ENCODE measurements at regions not wholly inside any gene's neighbourhood (a gene's known extent, or its start where the extent isn't known, plus 50 kb on each side); places are given as distances from the start of the nearest gene placed in this dataset.
"Not testable (repeated sequence)": the region's sequence is repeated elsewhere in the genome, so short reads cannot be mapped to it uniquely, and the experiment has no call there.

GRCh38 chr11:29227811-29228210 is 789.0 kb downstream of the KCNA4 start:
- no peak for ATAC-seq (ENCODE audit: low read depth)
- no peak overlapping the region for H3K27ac Mint-ChIP-seq
- no peaks in the 10 kb centered on the region for H3K4me1 ChIP-seq (ENCODE audit: control insufficient read depth in 2 of 2, insufficient read depth in 2 of 2, low read length in 2 of 2)
- CTCF ChIA-PET, result no interaction called here
- POLR2A ChIA-PET, result no interaction called here
- H3K4me2 ChIP-seq (replicated peaks; ENCODE audit: low read depth, low read length, poor library complexity, severe bottlenecking), result no peak overlapping the region
- no peaks in the 10 kb centered on the region for H3K36me3 ChIP-seq (replicated peaks in 1 of 2; ENCODE audit: control extremely low read depth in 1 of 2, control insufficient read depth in 1 of 2, extremely low read depth in 1 of 2, insufficient read depth in 2 of 2, low read length in 1 of 2)
- no peak for DNase-seq
- no peak overlapping the region for H3K4me3 ChIP-seq (ENCODE audit: control extremely low read depth in 1 of 5, extremely low read depth in 1 of 5, insufficient read depth in 1 of 5, low read depth in 2 of 5, low read length in 4 of 5)
- no peaks in the 10 kb centered on the region for H3K27me3 ChIP-seq (replicated peaks in 1 of 4; ENCODE audit: control extremely low read depth in 1 of 4, control insufficient read depth in 3 of 4, insufficient read depth in 4 of 4, low read length in 3 of 4)
- no peak overlapping the region for H3K27ac ChIP-seq (ENCODE audit: low read length in 2 of 2)
- H3K4me3 Mint-ChIP-seq, result no peak overlapping the region
- H3K9me3 Mint-ChIP-seq (ENCODE audit: insufficient read depth), result peaks cover 10% of the 10 kb centered on the region
- H3K79me2 ChIP-seq (ENCODE audit: control insufficient read depth, insufficient read depth, low read length), result no peaks in the 10 kb centered on the region
- no peaks in the 10 kb centered on the region for H4K20me1 ChIP-seq (ENCODE audit: control insufficient read depth, insufficient read depth, low read length, poor library complexity, severe bottlenecking)
- no peak overlapping the region for H3K9ac ChIP-seq (ENCODE audit: low read length)
- intact Hi-C loops (cut with micrococcal nuclease), result no loop called here
- WGBS (ENCODE audit: insufficient coverage), result 100% methylated on average over 3 of the region's 6 CpGs
- peaks cover 0 to 12% (median 0%) of the 10 kb centered on the region in 3 donors for H3K9me3 ChIP-seq (ENCODE audit: control extremely low read depth in 1 of 3, control insufficient read depth in 2 of 3, insufficient read depth in 1 of 3, low read length in 2 of 3)
- H2AFZ ChIP-seq (ENCODE audit: insufficient read depth, low read depth, low read length, poor library complexity, severe bottlenecking), result no peak overlapping the region
- H3K4me1 Mint-ChIP-seq, result no peaks in the 10 kb centered on the region
- H3K27me3 Mint-ChIP-seq, result no peaks in the 10 kb centered on the region
- TF ChIP-seq CTCF (IDR thresholded peaks at IDR 0.05), result no peak
- TF ChIP-seq EZH2 (IDR thresholded peaks at IDR 0.05; ENCODE audit: borderline replicate concordance, insufficient read depth, low read depth, low read length, poor library complexity, severe bottlenecking), result no peak

GRCh38 chr11:29224739-29225384 is 792.0 kb downstream of the KCNA4 start:
- H3K9ac ChIP-seq (ENCODE audit: low read length), result no peak overlapping the region
- no peaks in the 10 kb centered on the region for H3K4me1 Mint-ChIP-seq
- no peak for DNase-seq
- no peaks in the 10 kb centered on the region for H4K20me1 ChIP-seq (ENCODE audit: control insufficient read depth, insufficient read depth, low read length, poor library complexity, severe bottlenecking)
- peaks cover 14% of the 10 kb centered on the region for H3K9me3 Mint-ChIP-seq (ENCODE audit: insufficient read depth)
- no peaks in the 10 kb centered on the region for H3K4me1 ChIP-seq (ENCODE audit: control insufficient read depth in 2 of 2, insufficient read depth in 2 of 2, low read length in 2 of 2)
- H3K27me3 Mint-ChIP-seq, result no peaks in the 10 kb centered on the region
- no peak overlapping the region for H3K4me3 ChIP-seq (ENCODE audit: control extremely low read depth in 1 of 5, extremely low read depth in 1 of 5, insufficient read depth in 1 of 5, low read depth in 2 of 5, low read length in 4 of 5)
- H3K27ac ChIP-seq (ENCODE audit: low read length in 2 of 2), result no peak overlapping the region
- ATAC-seq (ENCODE audit: low read depth), result no peak
- TF ChIP-seq CTCF (IDR thresholded peaks at IDR 0.05) (no peak), EZH2 (IDR thresholded peaks at IDR 0.05; ENCODE audit: borderline replicate concordance, insufficient read depth, low read depth, low read length, poor library complexity, severe bottlenecking) (no peak)
- H3K4me2 ChIP-seq (replicated peaks; ENCODE audit: low read depth, low read length, poor library complexity, severe bottlenecking), result no peak overlapping the region
- H2AFZ ChIP-seq (ENCODE audit: insufficient read depth, low read depth, low read length, poor library complexity, severe bottlenecking), result no peak overlapping the region
- peaks cover 0 to 12% (median 0%) of the 10 kb centered on the region in 3 donors for H3K9me3 ChIP-seq (ENCODE audit: control extremely low read depth in 1 of 3, control insufficient read depth in 2 of 3, insufficient read depth in 1 of 3, low read length in 2 of 3)
- H3K27me3 ChIP-seq (replicated peaks in 1 of 4; ENCODE audit: control extremely low read depth in 1 of 4, control insufficient read depth in 3 of 4, insufficient read depth in 4 of 4, low read length in 3 of 4), result no peaks in the 10 kb centered on the region
- 67% methylated on average over 6 of the region's 9 CpGs for WGBS (ENCODE audit: insufficient coverage)
- intact Hi-C loops (cut with micrococcal nuclease), result no loop called here
- H3K4me3 Mint-ChIP-seq, result no peak overlapping the region
- no peaks in the 10 kb centered on the region for H3K36me3 ChIP-seq (replicated peaks in 1 of 2; ENCODE audit: control extremely low read depth in 1 of 2, control insufficient read depth in 1 of 2, extremely low read depth in 1 of 2, insufficient read depth in 2 of 2, low read length in 1 of 2)
- H3K79me2 ChIP-seq (ENCODE audit: control insufficient read depth, insufficient read depth, low read length), result no peaks in the 10 kb centered on the region
- ChIA-PET CTCF (no interaction called here), POLR2A (no interaction called here)
- no peak overlapping the region for H3K27ac Mint-ChIP-seq

GRCh38 chr11:29219531-29219930 is 797.3 kb downstream of the KCNA4 start:
- CTCF ChIA-PET; H2AFZ ChIP-seq (ENCODE audit: insufficient read depth, low read depth, low read length, poor library complexity, severe bottlenecking); H3K4me1 Mint-ChIP-seq; H3K9me3 ChIP-seq (ENCODE audit: control extremely low read depth in 1 of 3, control insufficient read depth in 2 of 3, insufficient read depth in 1 of 3, low read length in 2 of 3); H3K4me1 ChIP-seq (ENCODE audit: control insufficient read depth in 2 of 2, insufficient read depth in 2 of 2, low read length in 2 of 2); H3K9ac ChIP-seq (ENCODE audit: low read length); H4K20me1 ChIP-seq (ENCODE audit: control insufficient read depth, insufficient read depth, low read length, poor library complexity, severe bottlenecking); H3K4me2 ChIP-seq (replicated peaks; ENCODE audit: low read depth, low read length, poor library complexity, severe bottlenecking); ATAC-seq (ENCODE audit: low read depth); H3K79me2 ChIP-seq (ENCODE audit: control insufficient read depth, insufficient read depth, low read length); H3K4me3 Mint-ChIP-seq; intact Hi-C loops (cut with micrococcal nuclease); H3K27ac ChIP-seq (ENCODE audit: low read length in 2 of 2); H3K27me3 ChIP-seq (replicated peaks in 1 of 4; ENCODE audit: control extremely low read depth in 1 of 4, control insufficient read depth in 3 of 4, insufficient read depth in 4 of 4, low read length in 3 of 4); H3K27me3 Mint-ChIP-seq; H3K27ac Mint-ChIP-seq; H3K36me3 ChIP-seq (replicated peaks in 1 of 2; ENCODE audit: control extremely low read depth in 1 of 2, control insufficient read depth in 1 of 2, extremely low read depth in 1 of 2, insufficient read depth in 2 of 2, low read length in 1 of 2); DNase-seq; POLR2A ChIA-PET; H3K4me3 ChIP-seq (ENCODE audit: control extremely low read depth in 1 of 5, extremely low read depth in 1 of 5, insufficient read depth in 1 of 5, low read depth in 2 of 5, low read length in 4 of 5): not testable (repeated sequence)
- H3K9me3 Mint-ChIP-seq (ENCODE audit: insufficient read depth), result peaks cover 15% of the 10 kb centered on the region
- WGBS (ENCODE audit: insufficient coverage), result no CpG with 5 or more reads among the region's 1 CpG

Measured in B cell (primary cell).